ENCODE measurements at regions not wholly inside any gene's neighbourhood (a gene's known extent, or its start where the extent isn't known, plus 50 kb on each side); places are given as distances from the start of the nearest gene placed in this dataset.

DNA sequence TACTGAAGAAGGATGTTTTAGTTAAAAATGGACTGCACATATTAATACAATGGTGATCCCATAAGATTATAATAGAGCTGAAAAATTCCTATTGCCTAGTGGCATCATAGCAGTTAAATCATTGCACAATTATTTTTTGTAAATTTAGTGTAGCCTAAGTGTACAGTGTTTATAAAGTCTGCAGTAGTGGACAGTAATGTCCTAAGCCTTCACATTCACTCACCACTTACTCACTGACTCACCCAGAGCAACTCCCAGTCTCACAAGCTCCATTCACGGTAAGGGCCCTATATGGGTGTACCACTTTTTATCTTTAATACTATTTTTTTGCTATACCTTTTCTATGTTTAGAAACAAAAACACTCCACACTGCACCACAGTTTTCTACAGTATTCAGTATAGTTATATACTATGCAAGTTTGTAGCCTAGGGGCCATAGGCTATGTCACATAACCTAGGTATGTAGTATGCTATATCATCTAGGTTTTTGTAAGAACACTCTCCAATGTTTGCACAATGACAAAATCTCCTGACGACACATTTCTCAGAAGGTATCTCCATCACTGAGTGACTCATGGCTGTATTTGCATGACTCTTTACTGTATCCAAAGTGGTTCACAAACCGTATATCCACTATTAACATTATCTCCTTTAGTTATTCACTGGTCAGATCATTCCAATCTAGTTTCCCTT, 536.0 kb downstream of the KLF12 start:
- Histone ChIP-seq H3K27ac (ENCODE audit: low read length) (no peak overlapping the region), H3K9ac (ENCODE audit: low read length) (no peak overlapping the region), H3K9me3 (ENCODE audit: control insufficient read depth, low read depth, low read length) (no peaks in the 10 kb centered on the region), H3K36me3 (ENCODE audit: control insufficient read depth, low read depth, low read length) (no peaks in the 10 kb centered on the region), H3K4me1 (ENCODE audit: control insufficient read depth, low read depth, low read length) (no peaks in the 10 kb centered on the region), H3K4me3 (ENCODE audit: low read length) (no peak overlapping the region), H3K27me3 (ENCODE audit: control insufficient read depth, insufficient read depth, low read length) (no peaks in the 10 kb centered on the region)

DNA sequence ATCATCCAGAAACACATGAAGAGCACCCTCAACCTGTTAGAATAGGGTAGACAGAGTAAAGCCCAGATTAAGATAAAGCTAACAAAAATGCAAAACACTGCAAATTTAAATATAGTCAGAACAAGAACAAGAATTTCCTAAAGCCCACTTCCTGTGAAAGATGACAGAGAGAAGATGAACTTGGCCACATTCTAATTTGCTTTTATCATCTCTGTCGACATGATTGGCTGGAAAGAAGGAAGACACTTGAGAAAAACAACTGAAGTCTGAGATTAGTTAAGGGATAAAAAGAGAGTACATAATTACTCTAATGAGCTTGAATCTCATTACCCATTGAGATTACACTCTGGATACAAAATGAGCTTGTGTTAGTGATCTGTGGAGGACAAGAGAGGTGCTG, 537.6 kb downstream of the KLF5 start:
- Histone ChIP-seq H3K4me1 (ENCODE audit: control insufficient read depth, low read depth, low read length) (no peaks in the 10 kb centered on the region), H3K9me3 (ENCODE audit: control insufficient read depth, low read depth, low read length) (no peaks in the 10 kb centered on the region), H3K9ac (ENCODE audit: low read length) (no peak overlapping the region), H3K27ac (ENCODE audit: low read length) (no peak overlapping the region), H3K27me3 (ENCODE audit: control insufficient read depth, insufficient read depth, low read length) (no peaks in the 10 kb centered on the region), H3K4me3 (ENCODE audit: low read length) (no peak overlapping the region), H3K36me3 (ENCODE audit: control insufficient read depth, low read depth, low read length) (no peaks in the 10 kb centered on the region)

DNA sequence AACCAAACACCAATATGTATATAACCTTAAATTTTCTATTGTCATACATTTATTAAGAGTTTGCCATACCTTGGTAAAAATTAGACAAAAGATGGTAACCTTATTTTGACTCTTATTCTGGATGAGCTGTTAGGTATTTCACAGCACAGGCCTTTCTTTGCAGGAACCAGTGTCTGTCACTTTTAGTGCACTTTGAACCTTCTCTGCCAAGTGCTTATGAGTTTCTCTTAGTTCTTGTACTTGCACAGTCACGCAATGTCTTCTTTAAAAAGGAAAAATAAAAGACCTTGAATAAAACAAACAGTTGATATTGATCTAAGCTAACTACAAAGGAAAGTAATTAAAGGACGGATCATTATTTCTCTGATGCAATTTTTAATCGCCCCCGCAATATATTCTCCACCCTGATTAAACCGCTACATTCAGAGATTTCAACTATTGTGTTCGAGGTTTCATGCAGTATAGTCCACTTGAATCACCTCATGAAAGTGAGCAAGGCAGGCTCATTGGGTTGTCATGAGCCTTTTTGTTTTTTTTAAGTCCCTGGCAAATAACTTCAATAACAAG, 534.5 kb downstream of the KLF5 start:
- Histone ChIP-seq H3K4me3 (ENCODE audit: low read length) (no peak overlapping the region), H3K9ac (ENCODE audit: low read length) (no peak overlapping the region), H3K9me3 (ENCODE audit: control insufficient read depth, low read depth, low read length) (no peaks in the 10 kb centered on the region), H3K4me1 (ENCODE audit: control insufficient read depth, low read depth, low read length) (no peaks in the 10 kb centered on the region), H3K36me3 (ENCODE audit: control insufficient read depth, low read depth, low read length) (no peaks in the 10 kb centered on the region), H3K27ac (ENCODE audit: low read length) (no peak overlapping the region), H3K27me3 (ENCODE audit: control insufficient read depth, insufficient read depth, low read length) (no peaks in the 10 kb centered on the region)

DNA sequence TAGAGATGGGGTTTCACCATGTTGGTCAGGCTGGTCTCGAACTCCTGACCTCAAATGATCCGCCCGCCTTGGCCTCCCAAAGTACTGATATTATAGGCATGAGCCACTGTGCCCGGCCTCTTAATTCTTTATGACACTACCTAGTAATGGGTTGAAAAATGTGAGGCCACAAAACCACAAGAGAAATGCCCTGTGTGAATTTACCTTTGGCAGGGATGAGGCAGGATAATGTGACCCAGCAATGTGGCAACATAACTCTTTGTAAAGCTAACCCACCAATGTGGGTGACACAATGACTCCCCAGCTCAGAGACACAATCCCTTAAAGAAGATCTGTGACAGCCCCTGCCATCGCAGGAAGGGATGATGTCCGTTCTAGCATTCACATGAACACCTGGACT, 533.1 kb downstream of the KLF5 start:
- H3K27me3 ChIP-seq (ENCODE audit: control insufficient read depth, insufficient read depth, low read length), result no peaks in the 10 kb centered on the region

DNA sequence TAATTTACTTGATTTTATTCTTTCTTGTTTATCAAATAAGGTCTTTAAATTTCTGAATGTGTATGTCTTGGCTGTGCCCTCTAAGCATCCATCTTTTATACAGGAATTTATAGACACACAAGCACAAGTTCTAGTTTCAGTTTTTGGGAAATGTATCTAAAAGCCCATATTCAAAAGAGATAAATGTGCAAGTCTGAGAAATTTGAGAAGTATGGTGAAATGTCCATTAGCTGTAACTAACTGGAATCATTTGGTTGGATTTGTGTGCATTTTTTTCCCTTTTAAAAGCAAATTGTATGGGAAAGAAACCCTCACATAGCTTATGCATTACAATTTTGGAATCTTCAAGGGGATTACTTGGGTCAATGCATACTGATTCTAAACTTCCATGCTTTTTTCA, 532.0 kb downstream of the KLF5 start:
- no peaks in the 10 kb centered on the region for H3K4me1 ChIP-seq (ENCODE audit: control insufficient read depth, low read depth, low read length)

More for the DNA sequence above, 533.1 kb downstream of the KLF5 start:
- no peaks in the 10 kb centered on the region for H3K9me3 ChIP-seq (ENCODE audit: control insufficient read depth, low read depth, low read length)
- H3K9ac ChIP-seq (ENCODE audit: low read length), result no peak overlapping the region
- no peak overlapping the region for H3K27ac ChIP-seq (ENCODE audit: low read length)
- no peak overlapping the region for H3K4me3 ChIP-seq (ENCODE audit: low read length)
- H3K4me1 ChIP-seq (ENCODE audit: control insufficient read depth, low read depth, low read length), result no peaks in the 10 kb centered on the region
- H3K36me3 ChIP-seq (ENCODE audit: control insufficient read depth, low read depth, low read length), result no peaks in the 10 kb centered on the region

DNA sequence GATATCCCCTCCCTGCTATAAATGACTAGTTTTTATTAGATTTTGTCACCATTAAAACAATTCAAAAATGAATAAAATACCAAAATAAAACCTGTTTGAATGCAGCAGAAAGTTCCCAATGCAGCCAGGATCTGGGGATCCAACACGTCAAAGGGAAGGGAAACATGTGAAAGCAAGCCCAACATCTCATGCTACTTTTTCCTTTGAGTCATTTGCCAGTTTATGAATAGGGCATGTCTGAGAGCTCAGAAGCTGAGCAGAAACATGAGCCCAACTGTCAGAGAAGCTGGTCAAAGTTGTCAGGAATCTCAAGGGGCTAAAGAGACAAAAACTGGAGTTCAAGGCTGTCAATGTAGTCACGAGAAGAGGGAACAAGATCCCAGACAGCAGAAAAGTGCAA, 526.4 kb downstream of the KLF5 start:
- Histone ChIP-seq H3K4me3 (ENCODE audit: low read length) (no peak overlapping the region), H3K27ac (ENCODE audit: low read length) (no peak overlapping the region), H3K27me3 (ENCODE audit: control insufficient read depth, insufficient read depth, low read length) (no peaks in the 10 kb centered on the region), H3K36me3 (ENCODE audit: control insufficient read depth, low read depth, low read length) (no peaks in the 10 kb centered on the region), H3K9ac (ENCODE audit: low read length) (no peak overlapping the region), H3K4me1 (ENCODE audit: control insufficient read depth, low read depth, low read length) (no peaks in the 10 kb centered on the region), H3K9me3 (ENCODE audit: control insufficient read depth, low read depth, low read length) (no peaks in the 10 kb centered on the region)

More for the DNA sequence above, 532.0 kb downstream of the KLF5 start:
- no peaks in the 10 kb centered on the region for H3K36me3 ChIP-seq (ENCODE audit: control insufficient read depth, low read depth, low read length)
- no peak overlapping the region for H3K4me3 ChIP-seq (ENCODE audit: low read length)
- H3K9ac ChIP-seq (ENCODE audit: low read length), result no peak overlapping the region
- no peak overlapping the region for H3K27ac ChIP-seq (ENCODE audit: low read length)
- no peaks in the 10 kb centered on the region for H3K27me3 ChIP-seq (ENCODE audit: control insufficient read depth, insufficient read depth, low read length)
- H3K9me3 ChIP-seq (ENCODE audit: control insufficient read depth, low read depth, low read length), result no peaks in the 10 kb centered on the region

DNA sequence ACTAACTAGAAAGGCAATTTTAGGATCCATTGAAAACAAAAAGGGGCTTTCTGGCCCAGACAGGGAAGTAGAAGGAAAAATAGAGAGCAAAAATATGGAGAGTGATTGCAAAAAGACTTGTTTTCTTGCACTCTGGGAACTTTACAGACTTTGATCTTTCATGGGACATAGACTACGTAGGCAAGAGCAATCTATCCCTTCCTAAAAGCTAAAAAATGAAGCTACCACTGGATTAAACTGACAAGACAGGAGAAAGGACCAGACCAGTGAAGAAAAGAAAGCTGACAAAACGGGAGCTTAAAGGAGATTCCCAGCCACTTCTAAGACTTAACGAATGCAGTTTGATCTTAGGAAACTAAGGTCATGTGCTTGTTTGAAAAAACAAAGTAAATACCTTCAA, 524.5 kb downstream of the KLF5 start:
- no peak overlapping the region for H3K9ac ChIP-seq (ENCODE audit: low read length)
- no peaks in the 10 kb centered on the region for H3K4me1 ChIP-seq (ENCODE audit: control insufficient read depth, low read depth, low read length)
- H3K9me3 ChIP-seq (ENCODE audit: control insufficient read depth, low read depth, low read length), result no peaks in the 10 kb centered on the region
- H3K36me3 ChIP-seq (ENCODE audit: control insufficient read depth, low read depth, low read length), result no peaks in the 10 kb centered on the region
- no peak overlapping the region for H3K4me3 ChIP-seq (ENCODE audit: low read length)
- H3K27me3 ChIP-seq (ENCODE audit: control insufficient read depth, insufficient read depth, low read length), result no peaks in the 10 kb centered on the region
- H3K27ac ChIP-seq (ENCODE audit: low read length), result no peak overlapping the region

DNA sequence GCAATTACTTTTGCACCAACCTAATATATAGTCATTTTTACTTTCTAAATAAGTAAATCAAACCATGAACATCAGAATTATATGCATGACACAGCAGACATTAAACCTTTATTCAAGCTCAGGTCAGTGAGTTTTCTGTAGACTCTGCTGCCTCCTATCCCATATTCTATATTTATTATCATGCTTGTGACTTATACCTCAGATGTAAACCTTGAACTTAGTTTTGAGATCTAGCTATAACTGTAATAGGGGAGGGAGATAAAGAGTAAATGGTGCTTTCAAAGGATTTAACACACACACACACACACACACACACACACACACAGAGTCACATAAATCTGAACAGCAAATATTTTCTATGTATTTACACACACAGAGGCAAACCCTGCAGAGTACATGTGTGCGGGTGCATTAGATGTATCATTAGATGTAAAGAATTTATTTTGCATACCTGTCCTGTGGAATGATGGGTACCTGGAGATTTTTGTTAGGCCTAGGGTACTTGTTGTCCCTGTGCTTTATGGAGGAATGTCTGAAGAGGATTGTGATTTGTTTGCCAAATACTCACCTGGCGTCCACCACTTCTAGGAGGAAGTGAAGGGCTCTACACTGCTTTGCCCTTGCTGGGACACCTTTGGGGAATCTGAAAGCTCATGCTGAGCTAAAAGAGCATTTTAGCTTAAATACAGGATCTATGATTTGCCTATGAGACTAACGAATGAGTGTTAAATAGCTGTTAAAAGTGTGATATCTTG, 521.9 kb downstream of the KLF5 start:
- Histone ChIP-seq H3K36me3 (ENCODE audit: control insufficient read depth, low read depth, low read length) (no peaks in the 10 kb centered on the region), H3K4me3 (ENCODE audit: low read length) (no peak overlapping the region), H3K9ac (ENCODE audit: low read length) (no peak overlapping the region), H3K4me1 (ENCODE audit: control insufficient read depth, low read depth, low read length) (no peaks in the 10 kb centered on the region), H3K27ac (ENCODE audit: low read length) (no peak overlapping the region), H3K9me3 (ENCODE audit: control insufficient read depth, low read depth, low read length) (no peaks in the 10 kb centered on the region), H3K27me3 (ENCODE audit: control insufficient read depth, insufficient read depth, low read length) (no peaks in the 10 kb centered on the region)

DNA sequence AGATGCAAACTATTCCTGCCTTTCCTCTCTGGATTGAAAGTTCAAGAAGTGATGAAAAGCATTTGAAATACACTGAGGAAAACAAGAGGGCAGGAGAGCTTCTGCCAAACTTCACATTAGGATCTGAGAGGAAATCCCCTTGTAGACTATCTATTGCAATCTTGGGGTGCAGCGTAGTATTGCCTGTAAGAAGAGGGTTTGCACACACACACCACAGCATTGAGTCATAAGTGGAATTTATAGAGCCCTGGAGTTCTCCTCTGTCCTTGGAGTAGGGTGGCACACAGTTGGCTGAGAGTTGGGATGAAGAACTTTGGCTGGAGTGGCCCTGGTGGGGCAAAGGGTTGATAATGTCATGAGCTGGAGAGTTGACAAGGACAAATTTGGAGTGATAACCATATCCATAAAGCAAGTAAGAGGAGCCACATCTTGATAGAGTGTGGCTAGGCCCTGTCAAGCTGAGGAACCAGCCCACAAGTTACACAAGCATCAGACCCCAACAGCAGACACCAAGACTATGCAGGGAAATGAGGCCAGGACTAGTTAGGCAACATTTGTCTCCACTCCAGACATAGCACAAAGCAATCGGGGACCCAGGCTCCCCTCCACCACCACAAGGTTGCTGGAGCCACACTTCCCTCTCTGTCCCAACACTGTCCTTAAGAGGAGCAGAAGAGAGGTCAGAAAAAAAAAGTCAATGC, 520.9 kb downstream of the KLF5 start:
- no peaks in the 10 kb centered on the region for H3K4me1 ChIP-seq (ENCODE audit: control insufficient read depth, low read depth, low read length)
- no peak overlapping the region for H3K27ac ChIP-seq (ENCODE audit: low read length)
- H3K27me3 ChIP-seq (ENCODE audit: control insufficient read depth, insufficient read depth, low read length), result no peaks in the 10 kb centered on the region
- no peaks in the 10 kb centered on the region for H3K36me3 ChIP-seq (ENCODE audit: control insufficient read depth, low read depth, low read length)
- no peak overlapping the region for H3K9ac ChIP-seq (ENCODE audit: low read length)
- H3K4me3 ChIP-seq (ENCODE audit: low read length), result no peak overlapping the region
- no peaks in the 10 kb centered on the region for H3K9me3 ChIP-seq (ENCODE audit: control insufficient read depth, low read depth, low read length)

DNA sequence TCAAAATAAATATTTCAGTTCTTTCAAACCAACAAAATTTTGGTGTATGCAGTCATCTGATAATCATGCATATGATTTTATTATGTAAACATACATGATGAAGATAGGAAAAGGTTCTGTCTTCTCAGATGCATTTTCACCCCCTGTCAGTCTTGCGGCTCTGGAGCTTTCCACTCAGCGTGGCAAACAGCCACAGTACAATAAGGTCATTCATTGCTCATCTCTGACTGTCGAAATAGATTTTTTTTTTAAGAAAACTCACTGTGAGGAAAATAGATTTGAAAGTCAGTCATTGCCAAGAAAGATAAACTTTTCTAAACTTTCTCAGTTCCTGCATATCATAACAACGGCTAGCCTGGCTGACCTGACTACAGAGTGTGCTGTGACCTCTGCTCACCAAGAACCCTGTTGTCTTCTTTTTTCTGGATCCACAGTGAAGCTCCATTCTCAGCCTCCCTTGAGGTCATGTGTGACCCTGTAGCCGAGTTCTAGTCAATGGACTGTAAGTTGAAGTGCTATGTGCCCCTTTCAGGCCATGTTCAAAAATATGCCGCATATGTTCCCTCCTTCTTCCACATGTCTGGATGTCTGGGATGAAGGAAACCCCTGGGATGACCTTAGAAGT, 519.6 kb downstream of the KLF5 start:
- H3K27ac ChIP-seq (ENCODE audit: low read length), result no peak overlapping the region
- no peaks in the 10 kb centered on the region for H3K9me3 ChIP-seq (ENCODE audit: control insufficient read depth, low read depth, low read length)
- H3K4me1 ChIP-seq (ENCODE audit: control insufficient read depth, low read depth, low read length), result no peaks in the 10 kb centered on the region
- no peaks in the 10 kb centered on the region for H3K27me3 ChIP-seq (ENCODE audit: control insufficient read depth, insufficient read depth, low read length)
- no peak overlapping the region for H3K4me3 ChIP-seq (ENCODE audit: low read length)
- no peak overlapping the region for H3K9ac ChIP-seq (ENCODE audit: low read length)
- H3K36me3 ChIP-seq (ENCODE audit: control insufficient read depth, low read depth, low read length), result no peaks in the 10 kb centered on the region

DNA sequence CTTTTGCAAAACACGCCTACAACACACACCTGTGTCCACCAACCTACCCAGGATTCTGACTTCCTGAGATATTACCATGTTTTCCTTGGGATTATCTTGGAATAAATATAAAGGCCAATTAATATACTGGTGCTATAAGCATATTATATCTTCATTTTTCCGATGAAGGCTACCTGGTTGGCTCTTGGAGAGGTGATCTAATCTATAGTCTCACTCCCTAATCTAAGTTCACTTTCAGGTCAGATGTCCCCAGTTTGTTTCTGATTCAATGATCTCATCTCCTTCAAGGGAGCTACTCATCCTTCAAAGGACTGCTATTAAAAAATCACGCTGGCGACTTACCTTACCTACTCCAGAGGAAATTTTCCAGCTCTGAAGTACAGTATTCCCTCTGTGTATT, 517.5 kb downstream of the KLF5 start:
- H3K4me3 ChIP-seq (ENCODE audit: low read length), result no peak overlapping the region
- no peaks in the 10 kb centered on the region for H3K9me3 ChIP-seq (ENCODE audit: control insufficient read depth, low read depth, low read length)
- H3K27me3 ChIP-seq (ENCODE audit: control insufficient read depth, insufficient read depth, low read length), result no peaks in the 10 kb centered on the region
- H3K9ac ChIP-seq (ENCODE audit: low read length), result no peak overlapping the region
- H3K4me1 ChIP-seq (ENCODE audit: control insufficient read depth, low read depth, low read length), result no peaks in the 10 kb centered on the region
- no peak overlapping the region for H3K27ac ChIP-seq (ENCODE audit: low read length)
- no peaks in the 10 kb centered on the region for H3K36me3 ChIP-seq (ENCODE audit: control insufficient read depth, low read depth, low read length)

Data from iPS-18a (cell line).